ENCODE measurements at regions not wholly inside any gene's neighbourhood (a gene's known extent, or its start where the extent isn't known, plus 50 kb on each side); places are given as distances from the start of the nearest gene placed in this dataset.

DNA sequence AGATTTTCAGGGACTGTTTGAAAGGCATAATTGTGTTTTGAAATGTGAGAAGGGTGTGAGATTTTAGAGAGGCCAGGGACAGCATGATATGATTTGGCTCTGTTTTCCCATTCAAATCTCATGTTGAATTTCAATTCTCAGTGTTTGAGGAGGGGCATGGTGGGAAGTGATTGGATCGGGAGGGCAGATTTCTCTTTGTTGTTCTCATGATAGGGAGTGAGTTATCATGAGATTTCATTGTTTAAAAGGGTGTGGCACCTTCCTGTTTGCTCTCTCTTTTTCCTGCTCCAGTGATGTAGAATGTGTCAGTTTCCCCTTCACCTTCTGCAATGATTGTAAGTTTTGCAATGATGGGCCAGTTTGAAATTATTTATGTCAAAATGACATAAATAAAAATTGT is 113.0 kb upstream of the PCDH15 start:
- no peak for DNase-seq

DNA sequence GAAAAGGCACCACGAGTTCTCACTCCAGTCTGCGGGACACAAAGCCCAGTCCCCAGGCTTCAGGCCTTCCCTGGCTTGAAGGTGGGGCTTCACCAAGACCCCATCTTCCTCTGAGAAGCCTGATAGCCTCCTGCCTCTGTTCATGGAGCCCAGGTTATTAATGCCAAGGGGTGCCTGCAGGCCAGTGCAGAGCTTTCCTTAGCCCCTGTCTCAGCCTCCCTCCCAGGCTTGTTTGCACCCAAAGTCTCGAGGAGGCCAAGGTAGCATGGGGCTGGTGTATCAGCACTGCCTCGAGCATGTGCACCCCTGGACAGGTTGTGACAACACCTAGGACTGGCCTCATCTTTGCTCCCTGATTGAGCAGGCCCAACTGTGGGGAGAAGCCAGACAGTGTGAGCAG is 108.1 kb upstream of the PCDH15 start:
- DNase-seq, result no peak

DNA sequence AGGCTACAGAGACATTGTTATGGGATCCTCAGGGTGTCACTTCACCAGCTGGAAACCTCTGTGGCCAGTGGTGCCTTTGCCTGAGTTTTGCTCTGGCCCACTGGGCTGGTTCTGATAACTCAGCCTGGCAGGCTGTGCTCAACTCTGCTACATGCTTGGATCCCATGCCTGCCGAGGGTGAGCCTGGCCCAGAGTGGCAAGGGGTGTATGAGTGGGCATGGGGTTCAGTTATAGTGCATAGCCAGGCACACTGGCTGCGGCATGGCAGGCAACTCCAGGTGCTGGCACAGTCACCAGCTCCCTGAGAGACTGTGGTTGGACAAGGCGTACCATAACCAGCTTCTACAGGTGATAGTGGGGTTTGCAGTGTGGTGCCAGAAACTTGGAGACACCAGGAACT is 107.0 kb upstream of the PCDH15 start:
- no peak for DNase-seq

DNA sequence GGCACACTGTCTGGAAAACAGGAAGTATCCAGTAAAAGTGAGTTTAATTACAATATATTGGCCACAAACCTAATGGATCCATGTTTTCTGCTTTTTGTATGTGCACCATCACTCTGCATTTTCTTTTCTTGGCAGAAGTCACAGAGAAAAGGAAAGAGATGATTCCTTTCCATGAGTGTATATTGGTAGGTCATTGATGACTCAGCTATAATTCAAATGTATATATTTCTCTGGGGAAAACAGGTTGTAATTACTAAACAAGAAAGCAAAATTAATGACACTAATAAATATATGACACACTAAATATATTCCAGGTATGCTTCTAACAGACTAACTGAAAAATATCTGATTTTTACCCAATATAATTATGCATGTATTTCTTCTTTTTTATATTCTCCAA is 105.9 kb upstream of the PCDH15 start:
- no peak for DNase-seq

DNA sequence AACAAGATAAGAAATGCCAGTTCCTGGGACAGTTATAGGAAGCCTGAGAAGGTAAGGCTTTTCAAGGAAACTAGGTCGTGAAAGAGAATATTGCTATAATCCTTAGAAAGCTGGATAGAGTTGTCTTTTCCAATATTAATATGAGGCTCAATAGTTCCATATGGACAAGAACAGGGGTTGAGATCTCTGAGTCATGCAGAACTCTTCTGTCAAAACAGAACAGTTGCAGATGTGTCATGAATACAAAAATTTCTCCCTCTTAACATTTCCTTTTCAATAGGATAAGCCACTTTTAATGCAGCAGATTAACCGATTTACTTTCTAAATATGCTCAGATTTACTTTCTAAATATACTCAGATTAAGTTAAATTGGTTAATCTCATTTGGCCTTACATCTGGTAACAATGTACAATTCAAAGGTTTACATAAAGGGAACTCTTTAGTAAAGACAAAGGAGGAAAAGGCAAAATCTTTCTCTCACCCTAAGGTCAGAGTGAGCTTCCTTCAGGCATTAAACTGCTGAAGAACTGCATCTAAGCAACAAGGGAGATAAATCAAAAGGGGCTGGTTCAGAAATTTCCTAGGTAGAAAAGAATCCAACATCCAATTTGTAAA is 104.7 kb upstream of the PCDH15 start:
- no peak for DNase-seq

DNA sequence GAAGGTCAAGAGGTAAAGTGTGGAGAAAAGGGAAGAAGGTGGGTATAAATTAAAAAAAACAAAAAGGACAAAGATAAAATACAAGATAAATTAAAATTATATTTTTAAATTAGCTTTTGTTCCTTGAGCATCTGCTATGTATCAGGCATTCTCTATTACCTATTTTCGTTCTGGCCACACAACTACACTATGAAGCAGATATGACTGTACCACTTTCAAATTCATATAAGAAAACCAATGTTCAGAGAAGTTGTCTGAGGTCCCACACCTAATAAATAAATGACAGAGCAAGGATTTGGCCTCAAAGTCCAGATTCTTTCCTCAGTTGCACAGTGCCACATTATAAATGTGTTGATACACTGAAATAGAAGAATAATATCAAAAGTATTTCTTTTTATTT is 103.8 kb upstream of the PCDH15 start:
- no peak for DNase-seq

DNA sequence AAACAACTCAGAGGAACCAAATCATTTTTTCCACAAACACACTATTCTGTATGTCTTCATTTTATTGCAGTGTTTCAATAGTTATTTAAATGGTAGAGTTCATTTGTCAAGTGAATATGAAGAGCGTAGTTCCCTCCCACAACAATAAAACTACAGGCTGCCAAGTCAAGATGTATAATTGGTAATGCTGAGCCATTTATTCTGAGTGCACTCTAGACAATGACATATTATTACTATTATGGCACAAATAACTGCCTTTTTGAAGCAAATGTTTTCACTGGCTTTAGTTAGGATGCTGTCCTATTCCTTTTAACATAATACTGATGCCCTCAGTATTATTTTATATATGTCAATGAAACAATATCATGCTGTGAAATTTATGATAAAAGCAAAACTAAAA is 102.7 kb upstream of the PCDH15 start:
- DNase-seq, result no peak

DNA sequence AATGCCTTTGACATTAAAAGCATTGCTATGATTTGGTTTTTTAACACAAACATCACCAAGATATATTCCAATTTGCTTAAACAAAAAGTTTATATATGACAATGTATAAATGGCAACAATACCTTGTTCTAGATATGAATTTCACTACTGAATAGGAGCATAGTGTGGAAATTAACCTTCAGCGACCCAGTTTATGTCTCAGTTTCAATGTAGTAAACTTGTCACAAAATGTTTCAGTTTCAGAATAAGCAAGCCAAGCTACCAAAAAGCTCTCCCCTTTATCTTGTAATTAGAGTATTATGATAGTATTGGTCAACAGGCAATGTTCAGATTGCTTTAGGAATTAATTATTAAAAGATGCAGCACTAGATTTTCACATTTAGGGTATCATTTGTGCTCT is 99.6 kb upstream of the PCDH15 start:
- no peak for DNase-seq

DNA sequence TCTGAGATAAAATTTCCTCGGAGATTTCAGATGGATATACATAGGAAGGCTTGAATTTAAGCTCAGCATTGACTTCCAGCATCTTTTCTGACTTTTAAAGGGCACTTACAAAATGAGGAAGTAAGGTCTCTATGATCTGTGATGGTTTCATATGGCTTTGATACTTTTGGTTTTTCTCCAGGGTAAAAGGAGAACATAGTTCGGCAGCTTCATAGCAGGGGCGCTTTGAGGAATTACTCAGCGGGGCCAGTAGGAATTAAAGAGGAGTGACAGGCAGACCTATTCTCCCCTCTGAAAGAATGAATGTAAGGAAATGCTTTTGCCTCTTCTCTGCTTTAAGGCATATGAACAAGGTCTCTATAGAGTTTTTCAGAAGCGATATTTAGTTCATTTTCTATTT is 80.0 kb upstream of the PCDH15 start:
- no peak for DNase-seq

DNA sequence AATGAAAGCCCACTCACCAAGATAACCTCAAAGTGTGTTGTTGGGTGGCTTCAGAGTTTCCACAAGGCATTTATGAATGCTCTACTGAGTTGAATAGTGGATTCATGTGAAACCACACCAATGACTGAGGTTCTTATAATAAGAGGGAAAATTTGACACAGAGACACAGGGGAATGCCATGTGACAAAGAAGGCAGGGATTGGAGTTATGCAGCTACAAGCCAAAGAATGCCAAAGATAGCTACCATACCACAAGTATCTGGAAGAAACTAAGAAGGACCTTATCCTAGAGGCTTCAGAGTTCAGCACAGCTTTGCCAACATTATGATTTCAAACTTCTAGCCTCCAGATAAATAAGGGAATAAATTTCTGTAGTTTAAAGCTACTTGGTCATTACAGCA is 68.0 kb upstream of the PCDH15 start:
- DNase-seq, result no peak

DNA sequence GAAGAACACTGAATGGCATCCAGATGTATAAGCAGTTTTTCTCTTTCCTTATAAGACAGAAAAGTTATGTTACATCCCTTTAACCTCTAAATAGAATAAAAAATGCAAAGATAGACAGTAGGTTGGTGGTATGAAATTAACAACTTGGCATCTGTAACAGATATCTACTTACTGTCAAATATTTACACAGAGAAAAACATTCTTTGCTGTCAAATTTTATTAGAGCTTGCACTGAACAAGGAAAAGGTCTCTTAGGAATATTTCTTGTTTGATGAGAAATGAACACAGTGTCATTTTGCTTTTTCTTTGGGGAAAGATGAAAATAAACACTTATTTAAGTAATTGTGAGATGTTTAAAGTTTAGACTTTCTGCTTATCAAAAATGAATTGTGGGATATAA is 65.6 kb upstream of the PCDH15 start:
- DNase-seq, result no peak

DNA sequence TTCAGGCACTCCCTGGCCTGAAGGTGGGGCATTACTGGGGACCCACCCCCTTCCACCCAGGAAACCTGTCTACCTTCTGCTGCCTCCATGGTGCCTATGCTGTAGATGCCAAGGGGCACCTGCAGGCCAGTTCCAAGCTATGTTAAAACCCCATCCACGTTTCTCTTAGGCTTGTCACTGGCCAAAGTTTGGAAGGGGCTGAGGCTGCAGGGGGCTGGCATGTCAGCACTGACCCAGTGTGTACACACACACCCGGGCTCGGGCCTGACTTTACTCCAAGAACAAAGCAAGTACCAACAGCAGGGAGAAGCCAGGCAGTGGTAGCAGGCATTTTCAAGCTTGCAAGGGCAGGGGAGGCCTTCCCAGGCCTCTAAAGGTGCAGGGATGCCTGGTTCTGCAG is 53.8 kb upstream of the PCDH15 start:
- no peak for DNase-seq

DNA sequence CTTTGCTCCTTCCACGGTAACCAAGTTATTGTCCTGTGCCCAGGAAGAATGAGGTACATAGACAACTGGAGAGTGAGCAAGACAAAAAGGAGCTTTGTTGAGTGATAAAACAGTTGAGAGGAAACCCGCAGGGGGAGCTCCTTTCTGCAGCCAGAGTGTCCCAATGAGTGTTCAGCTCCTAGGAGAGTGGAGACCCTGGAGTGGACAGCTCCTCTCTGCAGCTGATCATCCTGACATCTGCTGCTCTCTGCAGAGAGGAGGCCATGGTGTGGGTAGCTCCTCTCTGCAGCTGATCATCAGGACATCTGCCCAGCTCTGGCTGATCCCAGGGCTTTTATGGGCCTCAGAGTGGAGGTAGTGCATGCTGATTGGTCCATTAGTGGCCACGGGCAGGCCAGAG is 53.4 kb upstream of the PCDH15 start:
- DNase-seq, result no peak

DNA sequence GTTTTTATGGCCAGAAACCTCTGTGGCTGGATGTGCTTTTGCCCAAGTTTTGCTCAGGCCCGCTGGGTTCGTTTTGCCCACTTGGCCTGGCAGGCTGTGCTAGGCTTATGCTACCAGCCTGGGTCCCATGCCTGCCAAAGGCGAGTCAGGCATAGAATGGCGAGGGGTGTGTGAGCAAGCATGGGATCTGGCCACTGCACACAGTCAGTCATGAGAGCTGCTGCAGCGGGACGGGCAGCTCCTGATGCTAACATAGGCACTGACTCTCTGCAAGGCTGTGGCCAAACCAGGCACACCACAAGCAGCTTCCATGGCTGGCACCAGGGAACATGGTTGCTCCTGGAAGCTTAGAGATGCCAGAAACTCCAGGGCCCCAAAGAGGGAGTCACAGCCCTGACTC is 52.9 kb upstream of the PCDH15 start:
- DNase-seq, result no peak

Measured in midbrain (tissue), 1 donor.